Nephron (organoid): ENCODE measurements at regions not wholly inside any gene's neighbourhood (a gene's known extent, or its start where the extent isn't known, plus 50 kb on each side); places are given as distances from the start of the nearest gene placed in this dataset.

Experiments
- H3K27ac Mint-ChIP-seq, 3 experiments: 2 replicates each; pipeline ENCODE4 v1.8.0; 2020; ENCODE audit warnings: mixed read lengths in 3 of 3, mild to moderate bottlenecking in 2 of 3, moderate library complexity in 1 of 3
- H3K27me3 Mint-ChIP-seq: 2 replicates; pipeline ENCODE4 v1.8.0; 2021; ENCODE audit warnings: low read depth, mild to moderate bottlenecking, moderate library complexity, mixed read lengths
- H3K36me3 Mint-ChIP-seq: 2 replicates; pipeline ENCODE4 v1.8.0; 2020; ENCODE audit warnings: low read depth, mixed read lengths
- H3K4me1 Mint-ChIP-seq: 2 replicates; pipeline ENCODE4 v1.8.0; 2020; ENCODE audit warnings: mixed read lengths
- H3K4me3 Mint-ChIP-seq, 3 experiments: 2 replicates each; pipeline ENCODE4 v1.8.0; 2020; ENCODE audit warnings: mild to moderate bottlenecking in 3 of 3, mixed read lengths in 3 of 3, moderate library complexity in 2 of 3
- H3K9me3 Mint-ChIP-seq: 2 replicates; pipeline ENCODE4 v1.8.0; 2020; ENCODE audit warnings: mixed read lengths
- TF ChIP-seq, protein P1 (sequence below), 3 experiments: fragments of 200-600 bp; sonication (generic); IDR thresholded peaks; one replicate each; pipeline ENCODE4 v1.5.0; 2021; ENCODE audit warnings: antibody characterized with exemption in 3 of 3; ENCODE audit not compliant: unreplicated experiment in 3 of 3

GRCh38 chr5:103612545-103612944 is 50.0 kb upstream of the NUDT12 start:
- H3K27me3 Mint-ChIP-seq = peaks cover 4% of the 10 kb centered on the region

More at GRCh38 chr5:103612545-103612944, 50.0 kb upstream of the NUDT12 start:
- peaks cover 4% of the 10 kb centered on the region for H3K9me3 Mint-ChIP-seq
- TF ChIP-seq, protein P1, sequence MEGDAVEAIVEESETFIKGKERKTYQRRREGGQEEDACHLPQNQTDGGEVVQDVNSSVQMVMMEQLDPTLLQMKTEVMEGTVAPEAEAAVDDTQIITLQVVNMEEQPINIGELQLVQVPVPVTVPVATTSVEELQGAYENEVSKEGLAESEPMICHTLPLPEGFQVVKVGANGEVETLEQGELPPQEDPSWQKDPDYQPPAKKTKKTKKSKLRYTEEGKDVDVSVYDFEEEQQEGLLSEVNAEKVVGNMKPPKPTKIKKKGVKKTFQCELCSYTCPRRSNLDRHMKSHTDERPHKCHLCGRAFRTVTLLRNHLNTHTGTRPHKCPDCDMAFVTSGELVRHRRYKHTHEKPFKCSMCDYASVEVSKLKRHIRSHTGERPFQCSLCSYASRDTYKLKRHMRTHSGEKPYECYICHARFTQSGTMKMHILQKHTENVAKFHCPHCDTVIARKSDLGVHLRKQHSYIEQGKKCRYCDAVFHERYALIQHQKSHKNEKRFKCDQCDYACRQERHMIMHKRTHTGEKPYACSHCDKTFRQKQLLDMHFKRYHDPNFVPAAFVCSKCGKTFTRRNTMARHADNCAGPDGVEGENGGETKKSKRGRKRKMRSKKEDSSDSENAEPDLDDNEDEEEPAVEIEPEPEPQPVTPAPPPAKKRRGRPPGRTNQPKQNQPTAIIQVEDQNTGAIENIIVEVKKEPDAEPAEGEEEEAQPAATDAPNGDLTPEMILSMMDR (IDR thresholded peaks at IDR 0.05; ENCODE audit: unreplicated experiment in 3 of 3) = no peak
- H3K4me1 Mint-ChIP-seq = peaks cover 7% of the 10 kb centered on the region
- no peaks in the 10 kb centered on the region for H3K36me3 Mint-ChIP-seq
- no peak overlapping the region for H3K27ac Mint-ChIP-seq
- no peak overlapping the region for H3K4me3 Mint-ChIP-seq
